CD4-positive, alpha-beta T cell (primary cell): ENCODE measurements at regions not wholly inside any gene's neighbourhood (a gene's known extent, or its start where the extent isn't known, plus 50 kb on each side); places are given as distances from the start of the nearest gene placed in this dataset.

ENCODE experiments used
- ATAC-seq: fragments of 200-7000 bp; cut with Tn5 transposase; one replicate; pipeline ENCODE4 v1.10.0; 2022; ENCODE audit warnings: mild to moderate bottlenecking; ENCODE audit not compliant: poor library complexity
- CTCF ChIA-PET: fragments of 350-600 bp; sonication (Branson Sonifier 250); formaldehyde crosslinking; loops from one replicate; lab custom pipeline; 2021; ENCODE audit warnings: antibody characterized with exemption, inconsistent platforms; lab: Charles Lee
- POLR2A ChIA-PET: fragments of 350-600 bp; sonication (Branson Sonifier 250); formaldehyde crosslinking; loops from one replicate; lab custom pipeline; 2021; ENCODE audit warnings: antibody characterized with exemption, inconsistent platforms; lab: Charles Lee
- DNase-seq, 14 experiments: peaks; one replicate each; pipeline ENCODE4 v3.0.0-alpha.2; 2013 to 2020; ENCODE audit warnings: mixed read lengths in 2 of 14
- H3K27ac ChIP-seq, 2 donors: one replicate each; pipeline versions ENCODE4 v1.5.1 to v1.7.0; 2013; ENCODE audit warnings: low read length in 2 of 2, low read depth in 1 of 2, mild to moderate bottlenecking in 1 of 2
- H3K27me3 ChIP-seq, 2 experiments: 1 replicate in 1 of 2; 2 replicates in 1 of 2; pipeline versions ENCODE4 v1.6.1 to v1.7.0; 2013; ENCODE audit warnings: low read length in 2 of 2, control low read depth in 1 of 2, mild to moderate bottlenecking in 1 of 2, moderate library complexity in 1 of 2; ENCODE audit not compliant: insufficient read depth in 2 of 2, control insufficient read depth in 1 of 2
- H3K36me3 ChIP-seq: one replicate; pipeline ENCODE4 v1.6.1; 2013; ENCODE audit warnings: low read length, control low read depth; ENCODE audit not compliant: insufficient read depth
- H3K4me1 ChIP-seq: one replicate; pipeline ENCODE4 v1.6.1; 2013; ENCODE audit warnings: low read length, control low read depth; ENCODE audit not compliant: insufficient read depth
- H3K4me3 ChIP-seq: one replicate; pipeline ENCODE4 v1.5.1; 2013; ENCODE audit warnings: mild to moderate bottlenecking, low read length, moderate library complexity
- H3K9me3 ChIP-seq, 2 experiments: 1 replicate in 1 of 2; 2 replicates in 1 of 2; pipeline versions ENCODE4 v1.6.1 to v1.7.0; 2013; ENCODE audit warnings: low read length in 2 of 2, mild to moderate bottlenecking in 2 of 2, control low read depth in 1 of 2, moderate library complexity in 1 of 2; ENCODE audit not compliant: control insufficient read depth in 1 of 2, insufficient read depth in 1 of 2
- H3K27ac Mint-ChIP-seq: one replicate; pipeline ENCODE4 v1.8.0; 2020; ENCODE audit warnings: mixed read lengths
- H3K27me3 Mint-ChIP-seq: one replicate; pipeline ENCODE4 v1.8.0; 2021; ENCODE audit warnings: mixed read lengths
- H3K36me3 Mint-ChIP-seq: one replicate; pipeline ENCODE4 v1.8.0; 2021; ENCODE audit warnings: low read depth, mixed read lengths
- H3K4me1 Mint-ChIP-seq: one replicate; pipeline ENCODE4 v1.8.0; 2021; ENCODE audit warnings: low read depth, mixed read lengths
- H3K4me3 Mint-ChIP-seq: one replicate; pipeline ENCODE4 v1.8.0; 2020; ENCODE audit warnings: mild to moderate bottlenecking, mixed read lengths
- H3K9me3 Mint-ChIP-seq: one replicate; pipeline ENCODE4 v1.8.0; 2020; ENCODE audit warnings: mixed read lengths
- intact Hi-C, 2 experiments: fragments of 100-400 bp; cut with DNase I in 1 of 2; cut with micrococcal nuclease in 1 of 2; formaldehyde crosslinking; loops; one replicate each; pipeline versions ENCODE4 v1.15.1 to v1.9.0; 2023 to 2025; cut with DNase I, micrococcal nuclease
- TF ChIP-seq, protein P1 (sequence below): fragments of 200-600 bp; IDR thresholded peaks from one replicate; pipeline ENCODE4 v1.8.0; 2022; ENCODE audit warnings: antibody characterized with exemption, mild to moderate bottlenecking

DNA sequence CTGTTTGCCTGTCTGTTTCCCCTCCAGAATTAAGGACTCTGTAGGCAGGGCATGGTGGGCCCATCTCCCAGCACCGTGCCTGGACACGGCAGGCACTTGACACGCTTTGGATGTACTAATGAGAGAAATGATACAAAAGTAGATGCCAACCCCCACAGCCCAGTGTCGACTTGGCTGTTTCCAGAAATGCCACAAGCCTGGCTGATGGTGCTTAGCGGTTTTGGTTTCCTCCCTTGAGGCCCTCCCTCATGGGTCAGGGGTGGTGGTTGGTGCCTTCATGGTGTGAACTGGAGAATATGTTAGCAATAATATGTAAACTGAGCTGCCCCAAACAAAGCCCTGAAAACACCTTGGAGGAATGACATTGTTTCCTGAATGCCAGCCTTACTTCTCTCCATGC is 55.5 kb upstream of the ESRRB start:
- no peak for DNase-seq
- Mint-ChIP-seq H3K36me3 (no peaks in the 10 kb centered on the region), H3K27me3 (peaks cover 6% of the 10 kb centered on the region), H3K4me1 (no peaks in the 10 kb centered on the region), H3K9me3 (no peaks in the 10 kb centered on the region), H3K4me3 (no peak overlapping the region), H3K27ac (no peak overlapping the region)
- Histone ChIP-seq H3K27me3 (peaks cover 0 to 4% of the 10 kb centered on the region in 2 experiments), H3K36me3 (no peaks in the 10 kb centered on the region), H3K9me3 (no peaks in the 10 kb centered on the region), H3K4me1 (no peaks in the 10 kb centered on the region), H3K4me3 (no peak overlapping the region), H3K27ac (no peak overlapping the region)
- POLR2A ChIA-PET, result no interaction called here
- intact Hi-C loops, result no loop called here
- no peak for ATAC-seq
- TF ChIP-seq, protein P1, sequence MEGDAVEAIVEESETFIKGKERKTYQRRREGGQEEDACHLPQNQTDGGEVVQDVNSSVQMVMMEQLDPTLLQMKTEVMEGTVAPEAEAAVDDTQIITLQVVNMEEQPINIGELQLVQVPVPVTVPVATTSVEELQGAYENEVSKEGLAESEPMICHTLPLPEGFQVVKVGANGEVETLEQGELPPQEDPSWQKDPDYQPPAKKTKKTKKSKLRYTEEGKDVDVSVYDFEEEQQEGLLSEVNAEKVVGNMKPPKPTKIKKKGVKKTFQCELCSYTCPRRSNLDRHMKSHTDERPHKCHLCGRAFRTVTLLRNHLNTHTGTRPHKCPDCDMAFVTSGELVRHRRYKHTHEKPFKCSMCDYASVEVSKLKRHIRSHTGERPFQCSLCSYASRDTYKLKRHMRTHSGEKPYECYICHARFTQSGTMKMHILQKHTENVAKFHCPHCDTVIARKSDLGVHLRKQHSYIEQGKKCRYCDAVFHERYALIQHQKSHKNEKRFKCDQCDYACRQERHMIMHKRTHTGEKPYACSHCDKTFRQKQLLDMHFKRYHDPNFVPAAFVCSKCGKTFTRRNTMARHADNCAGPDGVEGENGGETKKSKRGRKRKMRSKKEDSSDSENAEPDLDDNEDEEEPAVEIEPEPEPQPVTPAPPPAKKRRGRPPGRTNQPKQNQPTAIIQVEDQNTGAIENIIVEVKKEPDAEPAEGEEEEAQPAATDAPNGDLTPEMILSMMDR, result no peak
- CTCF ChIA-PET, result no interaction called here

DNA sequence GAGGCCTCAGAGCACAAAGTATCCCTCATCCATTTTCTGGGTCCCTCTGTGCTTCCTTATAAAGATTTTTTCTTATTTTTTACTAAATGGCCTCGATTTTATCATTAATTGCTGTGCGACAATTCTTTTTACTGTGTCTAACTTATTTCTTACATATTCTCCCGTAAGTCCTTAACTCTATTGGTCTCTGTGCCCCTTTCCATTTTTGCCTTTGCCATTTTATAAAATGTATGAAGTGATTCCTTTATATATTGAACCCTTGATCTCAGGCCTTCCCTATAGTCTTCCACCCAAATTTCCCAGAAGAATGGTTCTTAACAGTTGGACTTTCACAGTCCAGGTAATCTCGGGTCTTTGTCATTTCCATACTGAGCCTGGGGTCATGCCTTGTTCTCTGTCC is 55.0 kb upstream of the ESRRB start:
- intact Hi-C loops, result no loop called here
- H3K4me1 Mint-ChIP-seq, result no peaks in the 10 kb centered on the region
- H3K4me3 Mint-ChIP-seq, result no peak overlapping the region

DNA sequence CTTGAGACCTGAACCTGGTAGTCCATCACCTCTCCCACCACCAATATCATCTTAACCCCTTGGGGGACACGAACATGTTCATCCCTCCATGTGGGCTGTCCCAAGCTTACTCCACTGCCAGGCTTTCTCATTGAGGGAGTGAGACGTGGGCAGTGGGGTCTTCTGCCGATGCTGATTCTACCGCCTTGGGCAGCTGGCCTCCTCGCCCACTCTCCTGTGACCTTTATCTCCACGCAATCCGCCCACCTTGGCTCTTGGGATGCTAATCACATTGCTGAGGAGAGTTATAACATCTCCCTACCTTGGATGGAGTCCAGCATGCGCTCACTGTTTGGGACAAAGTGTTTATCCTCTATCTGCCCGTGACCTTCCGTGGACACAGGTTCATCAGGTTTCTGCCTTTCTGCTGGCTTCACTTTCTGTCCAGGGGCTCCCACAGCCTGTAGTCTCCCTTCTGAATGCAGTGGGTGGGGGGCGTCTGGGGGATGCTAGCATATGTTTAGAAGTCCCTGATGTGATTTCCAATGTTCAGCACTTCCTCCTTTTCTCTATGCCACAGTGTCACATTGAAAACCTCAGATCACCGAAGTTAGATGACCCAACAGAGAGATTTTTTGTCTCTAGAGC is 53.2 kb upstream of the ESRRB start:
- intact Hi-C loops, result no loop called here
- no peak overlapping the region for H3K4me3 Mint-ChIP-seq
- H3K36me3 ChIP-seq, result no peaks in the 10 kb centered on the region
- POLR2A ChIA-PET, result no interaction called here
- H3K27ac ChIP-seq, result no peak overlapping the region
- CTCF ChIA-PET, result no interaction called here
- H3K9me3 ChIP-seq, result peaks cover 0 to 4% of the 10 kb centered on the region in 2 experiments
- no peaks in the 10 kb centered on the region for H3K4me1 Mint-ChIP-seq
- no peaks in the 10 kb centered on the region for H3K27me3 ChIP-seq
- ATAC-seq, result no peak
- H3K27ac Mint-ChIP-seq, result no peak overlapping the region
- no peaks in the 10 kb centered on the region for H3K36me3 Mint-ChIP-seq
- no peak for DNase-seq
- no peak overlapping the region for H3K4me3 ChIP-seq
- H3K9me3 Mint-ChIP-seq, result no peaks in the 10 kb centered on the region
- TF ChIP-seq, protein P1, result no peak
- no peaks in the 10 kb centered on the region for H3K4me1 ChIP-seq
- H3K27me3 Mint-ChIP-seq, result peaks cover 16% of the 10 kb centered on the region

More for the DNA sequence above, 55.0 kb upstream of the ESRRB start:
- no peak overlapping the region for H3K27ac Mint-ChIP-seq
- TF ChIP-seq, protein P1, result no peak
- peaks cover 8% of the 10 kb centered on the region for H3K27me3 Mint-ChIP-seq
- H3K27me3 ChIP-seq, result no peaks in the 10 kb centered on the region
- H3K4me3 ChIP-seq, result no peak overlapping the region
- no peaks in the 10 kb centered on the region for H3K36me3 ChIP-seq
- no peak overlapping the region for H3K27ac ChIP-seq
- no peak for DNase-seq
- POLR2A ChIA-PET, result no interaction called here
- ATAC-seq, result no peak
- no peaks in the 10 kb centered on the region for H3K4me1 ChIP-seq
- no peaks in the 10 kb centered on the region for H3K9me3 Mint-ChIP-seq
- H3K9me3 ChIP-seq, result no peaks in the 10 kb centered on the region
- no peaks in the 10 kb centered on the region for H3K36me3 Mint-ChIP-seq
- CTCF ChIA-PET, result no interaction called here
